ENCODE measurements at regions not wholly inside any gene's neighbourhood (a gene's known extent, or its start where the extent isn't known, plus 50 kb on each side); places are given as distances from the start of the nearest gene placed in this dataset.

- no peak for DNase-seq
- H3K27ac ChIP-seq (ENCODE audit: low read depth, low read length): no peak overlapping the region
- Mint-ChIP-seq H3K27me3 (peaks cover 3 to 4% of the 10 kb centered on the region in 2 donors), H3K27ac (no peak overlapping the region), H3K4me3 (no peak overlapping the region), H3K9me3 (peaks cover 4 to 16% (median 6%) of the 10 kb centered on the region in 5 donors), H3K36me3 (no peaks in the 10 kb centered on the region), H3K4me1 (peaks cover 0 to 8% (median 0%) of the 10 kb centered on the region in 3 donors)
- no peaks in the 10 kb centered on the region for H3K9me3 ChIP-seq (ENCODE audit: low read length)
- no peaks in the 10 kb centered on the region for H3K36me3 ChIP-seq (ENCODE audit: insufficient read depth, low read length)
- no peak overlapping the region for H3K4me3 ChIP-seq (ENCODE audit: low read length)
- H3K27me3 ChIP-seq (ENCODE audit: insufficient read depth, low read length, poor library complexity, severe bottlenecking): no peaks in the 10 kb centered on the region
- no peaks in the 10 kb centered on the region for H3K4me1 ChIP-seq (ENCODE audit: insufficient read depth, low read length)
- ChIA-PET POLR2A (no interaction called here), CTCF (no interaction called here)
These were observed 54.7 kb upstream of the LSM8 start for GRCh38 chr7:118129041-118129795.

- no peak overlapping the region for H3K27ac Mint-ChIP-seq
- no peak overlapping the region for H3K4me3 ChIP-seq (ENCODE audit: low read length)
- no peak for DNase-seq
- POLR2A ChIA-PET: no interaction called here
- CTCF ChIA-PET: no interaction called here
- H3K27me3 Mint-ChIP-seq: peaks cover 13 to 18% of the 10 kb centered on the region in 2 donors
- H3K27me3 ChIP-seq (ENCODE audit: insufficient read depth, low read length, poor library complexity, severe bottlenecking): no peaks in the 10 kb centered on the region
- H3K4me1 ChIP-seq (ENCODE audit: insufficient read depth, low read length): no peaks in the 10 kb centered on the region
- no peaks in the 10 kb centered on the region for H3K36me3 ChIP-seq (ENCODE audit: insufficient read depth, low read length)
- no peaks in the 10 kb centered on the region for H3K36me3 Mint-ChIP-seq
- H3K9me3 ChIP-seq (ENCODE audit: low read length): no peaks in the 10 kb centered on the region
- no peak overlapping the region for H3K27ac ChIP-seq (ENCODE audit: low read depth, low read length)
- peaks cover 0 to 8% (median 0%) of the 10 kb centered on the region in 3 donors for H3K4me1 Mint-ChIP-seq
- no peak overlapping the region for H3K4me3 Mint-ChIP-seq
- H3K9me3 Mint-ChIP-seq: peaks cover 0 to 8% (median 7%) of the 10 kb centered on the region in 5 donors
These were observed 51.2 kb upstream of the LSM8 start for GRCh38 chr7:118132764-118133163.

Data from CD8-positive, alpha-beta memory T cell (primary cell).